Colonic mucosa (tissue), 4 donors: ENCODE measurements at regions not wholly inside any gene's neighbourhood (a gene's known extent, or its start where the extent isn't known, plus 50 kb on each side); places are given as distances from the start of the nearest gene placed in this dataset.
A peak's percentile ranks its signal among the peaks of the same experiment; 100 is the strongest.

Experiments used
- DNase-seq: peaks from one replicate; pipeline ENCODE4 v3.0.0-alpha.2; 2020
- H3K27ac ChIP-seq: fragments of 200-600 bp; one replicate; pipeline ENCODE4 v1.8.0; 2021
- H3K27me3 ChIP-seq: fragments of 200-600 bp; one replicate; pipeline ENCODE4 v1.8.0; 2021
- H3K36me3 ChIP-seq: fragments of 200-600 bp; one replicate; pipeline ENCODE4 v1.8.0; 2021
- H3K4me1 ChIP-seq: fragments of 200-600 bp; one replicate; pipeline ENCODE4 v1.8.0; 2021; ENCODE audit warnings: mild to moderate bottlenecking
- H3K4me3 ChIP-seq: fragments of 200-600 bp; one replicate; pipeline ENCODE4 v1.8.0; 2021
- H3K9ac ChIP-seq, 2 donors: one replicate each; pipeline ENCODE4 v1.7.0; 2013; ENCODE audit warnings: control low read depth in 2 of 2, low read depth in 2 of 2, low read length in 2 of 2
- H3K9me3 ChIP-seq: fragments of 200-600 bp; one replicate; pipeline ENCODE4 v1.8.0; 2021
- CTCF ChIP-seq: fragments of 200-600 bp; IDR thresholded peaks from one replicate; pipeline ENCODE4 v1.8.0; 2022; ENCODE audit warnings: antibody characterized with exemption, mild to moderate bottlenecking
- intact Hi-C: fragments of 100-400 bp; cut with DNase I; formaldehyde crosslinking; loops from one replicate; pipeline ENCODE4 v1.14.1; 2022
- donor health status: healthy.
- donor health status: DM: no; HTN: no; CAD: no.
- donor health status: DM: no; HTN: no; CAD: no.

DNA sequence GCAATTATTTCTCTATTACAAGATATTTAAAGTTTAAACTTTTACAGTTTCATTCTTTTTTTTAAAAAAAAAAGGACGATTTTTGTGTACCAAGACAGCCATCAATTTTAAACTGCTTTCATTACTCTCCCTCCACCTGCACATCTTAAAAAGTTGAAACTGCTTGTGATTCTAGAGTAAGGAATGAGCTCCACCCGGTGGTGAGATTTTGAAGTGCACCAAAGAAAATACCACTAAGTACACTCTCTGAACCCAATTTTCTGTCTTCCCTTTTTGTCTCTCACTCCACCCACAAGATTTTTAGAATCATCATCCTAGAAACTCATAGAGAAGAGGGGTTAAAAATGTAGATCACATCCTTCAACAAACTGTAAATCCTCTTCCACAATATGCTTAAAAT, 91.3 kb upstream of the WDR44 start:
- DNase-seq: peak; percentile 64
- H3K9ac ChIP-seq: no peak overlapping the region
- no peak overlapping the region for H3K4me3 ChIP-seq
- intact Hi-C loops: no loop called here
- no peaks in the 10 kb centered on the region for H3K27me3 ChIP-seq
- H3K4me1 ChIP-seq: no peaks in the 10 kb centered on the region
- no peaks in the 10 kb centered on the region for H3K36me3 ChIP-seq
- no peak overlapping the region for H3K27ac ChIP-seq
- H3K9me3 ChIP-seq: no peaks in the 10 kb centered on the region
- peak; percentile 63 for TF ChIP-seq CTCF

DNA sequence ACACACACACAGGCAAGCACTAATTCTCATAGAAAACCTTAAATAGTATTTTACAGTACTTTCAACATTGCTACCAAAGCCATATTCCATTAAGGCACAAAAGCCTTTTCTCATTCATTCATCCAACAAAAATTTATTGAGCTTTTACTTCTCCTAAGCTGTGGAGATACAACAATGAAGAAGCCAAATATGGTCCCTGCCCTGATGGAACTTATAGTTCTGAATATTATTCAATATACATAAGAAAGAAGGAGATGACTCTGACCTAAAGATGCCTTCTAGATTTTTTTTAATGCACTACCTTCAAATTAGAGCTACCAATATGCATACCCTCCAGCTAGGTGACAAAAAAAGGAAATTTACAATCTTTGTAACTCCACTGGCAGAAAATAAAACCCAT, 90.0 kb upstream of the WDR44 start:
- H3K27ac ChIP-seq: no peak overlapping the region

GRCh38 chrX:118257781-118258180, 88.1 kb upstream of the WDR44 start:
- no peak overlapping the region for H3K9ac ChIP-seq
- intact Hi-C loops: no loop called here
- H3K4me3 ChIP-seq: no peak overlapping the region
- H3K4me1 ChIP-seq: no peaks in the 10 kb centered on the region
- no peak overlapping the region for H3K27ac ChIP-seq
- H3K9me3 ChIP-seq: no peaks in the 10 kb centered on the region
- no peaks in the 10 kb centered on the region for H3K27me3 ChIP-seq
- no peak for DNase-seq
- H3K36me3 ChIP-seq: no peaks in the 10 kb centered on the region
- no peak for TF ChIP-seq CTCF

More for the DNA sequence above, 90.0 kb upstream of the WDR44 start:
- Histone ChIP-seq H3K9me3 (no peaks in the 10 kb centered on the region), H3K4me3 (no peak overlapping the region), H3K36me3 (no peaks in the 10 kb centered on the region), H3K27me3 (no peaks in the 10 kb centered on the region), H3K9ac (no peak overlapping the region), H3K4me1 (no peaks in the 10 kb centered on the region)
- intact Hi-C loops: no loop called here
- no peak for DNase-seq
- TF ChIP-seq CTCF: no peak

DNA sequence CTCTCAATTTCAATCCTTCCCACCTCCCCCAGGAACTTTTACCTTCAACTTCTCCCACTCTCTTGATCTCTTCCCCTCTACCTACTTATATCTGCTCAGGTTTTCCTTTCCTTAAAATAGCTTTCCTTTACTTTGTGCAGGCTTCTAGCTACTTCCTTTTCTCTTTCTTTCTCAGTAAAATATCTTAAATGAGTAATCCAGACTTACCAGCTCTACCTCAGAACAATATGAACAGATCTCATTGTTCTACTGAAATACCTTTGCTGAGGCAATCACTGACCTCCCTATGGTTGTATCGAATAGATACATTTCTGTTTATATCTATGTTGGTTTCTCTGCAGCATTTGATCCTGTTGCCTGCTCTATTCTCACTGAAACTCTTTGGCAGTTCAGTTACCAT, 86.7 kb upstream of the WDR44 start:
- intact Hi-C loops: no loop called here
- TF ChIP-seq CTCF: no peak
- Histone ChIP-seq H3K27ac (no peak overlapping the region), H3K36me3 (no peaks in the 10 kb centered on the region), H3K9me3 (no peaks in the 10 kb centered on the region), H3K27me3 (no peaks in the 10 kb centered on the region), H3K9ac (no peak overlapping the region), H3K4me3 (no peak overlapping the region), H3K4me1 (no peaks in the 10 kb centered on the region)
- DNase-seq: no peak

- no peak for TF ChIP-seq CTCF
- Histone ChIP-seq H3K36me3 (no peaks in the 10 kb centered on the region), H3K27me3 (no peaks in the 10 kb centered on the region), H3K27ac (no peak overlapping the region), H3K4me3 (no peak overlapping the region), H3K9me3 (no peaks in the 10 kb centered on the region), H3K9ac (no peak overlapping the region), H3K4me1 (no peaks in the 10 kb centered on the region)
- intact Hi-C loops: no loop called here
- DNase-seq: no peak
Measured at GRCh38 chrX:118261151-118261550, 84.8 kb upstream of the WDR44 start.

GRCh38 chrX:118271775-118272174, 74.1 kb upstream of the WDR44 start:
- Histone ChIP-seq H3K4me1 (no peaks in the 10 kb centered on the region), H3K36me3 (no peaks in the 10 kb centered on the region), H3K27me3 (no peaks in the 10 kb centered on the region), H3K9ac (no peak overlapping the region), H3K9me3 (no peaks in the 10 kb centered on the region), H3K27ac (no peak overlapping the region), H3K4me3 (no peak overlapping the region)
- no peak for DNase-seq
- no peak for TF ChIP-seq CTCF
- intact Hi-C loops: no loop called here
